Activated CD4-positive, alpha-beta T cell treated with anti-CD3 and anti-CD28 coated beads for 4 hours (primary cell): ENCODE measurements at regions not wholly inside any gene's neighbourhood (a gene's known extent, or its start where the extent isn't known, plus 50 kb on each side); places are given as distances from the start of the nearest gene placed in this dataset.
"Not testable (repeated sequence)": the region's sequence is repeated elsewhere in the genome, so short reads cannot be mapped to it uniquely, and the experiment has no call there.

Experiments
- DNase-seq, 2 donors: peaks; one replicate each; pipeline ENCODE4 v3.0.0-alpha.2; 2020

DNA sequence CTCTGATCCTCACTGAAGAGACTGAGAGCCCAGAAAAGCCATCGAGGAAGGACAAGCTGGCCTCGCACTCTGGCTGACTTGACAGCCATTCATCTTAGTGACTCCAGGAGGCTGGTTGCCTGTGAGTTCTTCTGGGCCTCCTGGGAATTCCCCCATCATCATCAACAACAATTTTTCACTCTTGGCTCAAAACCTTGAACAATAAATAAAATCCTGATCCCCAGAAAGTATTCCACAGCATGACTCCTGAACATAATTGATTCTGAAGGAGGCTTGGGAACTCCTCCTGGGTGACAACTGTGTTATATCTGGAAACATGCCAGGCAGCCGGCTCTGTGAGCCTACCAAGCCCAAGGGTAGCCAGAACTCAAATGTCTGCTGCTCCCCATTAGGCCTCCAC, 188.6 kb downstream of the SHQ1 start:
- no peak for DNase-seq

DNA sequence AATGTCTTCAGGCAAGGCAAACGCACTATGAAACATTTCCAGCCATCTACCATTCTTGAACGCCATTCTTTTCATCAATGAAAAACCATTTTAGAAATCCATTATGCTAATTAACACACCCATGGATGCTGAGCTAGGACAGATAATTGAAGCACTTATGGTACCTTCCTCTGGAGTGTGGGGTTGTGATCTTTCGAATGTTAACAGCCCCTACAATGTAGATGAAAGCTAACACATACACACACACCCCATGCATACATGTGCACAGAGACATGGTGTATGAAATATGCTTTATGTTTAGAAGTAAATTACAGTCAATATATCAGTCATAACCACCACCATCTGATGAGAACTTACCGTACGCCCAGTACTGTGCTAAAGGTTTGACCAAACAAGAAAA, 189.1 kb downstream of the SHQ1 start:
- no peak for DNase-seq

DNA sequence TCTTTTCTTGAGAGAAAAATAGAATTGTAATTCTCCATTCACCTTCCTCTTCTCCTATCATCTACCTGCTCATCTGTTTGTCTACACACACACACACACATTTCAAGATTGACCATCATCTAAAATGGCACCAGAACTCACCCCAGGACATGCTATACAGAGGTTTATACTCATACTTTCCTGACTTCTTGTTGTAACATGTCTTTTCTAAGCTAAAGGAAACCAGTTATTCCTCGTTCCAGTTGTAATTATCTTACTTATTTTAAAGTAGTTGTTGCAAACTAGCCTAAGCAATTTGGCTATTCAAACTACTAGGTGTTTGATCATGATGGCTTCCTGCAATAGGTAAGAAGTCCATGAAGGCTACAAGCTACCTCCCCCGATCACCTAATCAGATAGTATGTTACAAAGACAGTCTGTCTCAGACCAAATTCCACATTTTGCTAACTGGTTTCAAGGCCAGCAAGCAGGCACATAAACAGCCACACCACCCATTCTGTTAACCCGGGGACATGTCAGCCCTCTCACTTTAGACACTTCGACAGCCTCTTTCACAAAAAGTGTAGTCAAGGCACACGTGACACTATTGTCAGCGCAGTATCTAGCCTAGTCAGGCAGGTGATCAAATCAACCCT, 189.7 kb downstream of the SHQ1 start:
- no peak for DNase-seq

DNA sequence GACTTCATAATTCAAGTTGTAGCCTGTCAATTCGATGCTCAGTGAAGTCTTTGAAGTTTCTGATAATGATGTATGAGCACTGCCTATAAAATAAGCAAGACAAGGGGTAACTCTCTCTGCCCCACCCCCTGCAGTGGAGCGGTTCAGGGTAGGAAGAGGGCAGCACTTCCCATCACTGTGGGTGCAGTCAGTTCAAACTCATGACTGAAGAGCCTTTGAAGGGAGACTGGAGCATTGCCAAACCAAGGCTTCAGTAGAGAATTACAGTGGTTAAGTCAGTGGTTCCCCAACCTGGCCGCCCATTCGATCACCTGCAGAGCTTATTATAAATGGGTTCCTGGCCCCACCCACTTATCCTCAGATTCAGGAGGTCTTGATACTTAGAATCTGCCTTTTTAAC, 190.6 kb downstream of the SHQ1 start:
- DNase-seq = peak; percentile 30 to 34

DNA sequence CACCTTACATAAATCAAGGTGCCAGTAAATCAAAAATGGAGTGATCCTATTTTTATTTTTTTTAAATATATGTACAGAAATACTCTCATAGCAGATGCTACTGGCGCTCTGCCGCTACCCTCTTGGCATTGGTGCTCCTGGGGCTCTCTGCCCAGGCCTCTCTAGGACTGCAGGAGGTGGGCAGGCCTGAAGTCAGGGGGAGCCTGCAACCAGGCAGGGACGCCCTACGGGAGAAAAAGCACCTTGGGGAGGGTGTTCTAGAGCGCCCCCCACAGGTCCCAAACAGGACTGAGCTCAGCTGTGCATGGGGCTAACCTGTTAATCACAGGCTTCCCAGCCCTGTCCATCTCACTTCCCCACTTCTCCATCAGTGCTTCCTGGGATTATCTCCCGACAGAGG, 192.5 kb downstream of the SHQ1 start:
- no peak for DNase-seq

DNA sequence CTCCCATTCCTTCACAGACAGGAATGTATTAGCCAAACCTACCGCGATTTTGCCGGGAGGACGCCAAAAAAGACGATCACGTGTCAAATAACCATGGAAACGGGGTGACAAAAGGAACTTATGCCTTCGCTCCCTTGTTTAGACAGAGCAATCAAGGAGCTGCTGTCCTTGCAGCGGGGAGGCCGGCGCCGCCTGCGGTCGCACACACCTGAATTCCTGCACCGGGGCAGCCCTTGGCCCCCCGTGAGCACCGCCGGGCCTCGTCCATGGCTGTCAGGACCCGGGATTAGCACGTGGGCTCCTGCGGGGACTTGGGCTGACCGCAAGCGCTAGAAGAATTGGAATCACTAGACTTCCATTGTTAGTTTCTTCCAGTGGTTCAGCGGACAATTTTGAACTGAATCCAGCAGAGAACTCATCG, 193.1 kb downstream of the SHQ1 start:
- no peak for DNase-seq

DNA sequence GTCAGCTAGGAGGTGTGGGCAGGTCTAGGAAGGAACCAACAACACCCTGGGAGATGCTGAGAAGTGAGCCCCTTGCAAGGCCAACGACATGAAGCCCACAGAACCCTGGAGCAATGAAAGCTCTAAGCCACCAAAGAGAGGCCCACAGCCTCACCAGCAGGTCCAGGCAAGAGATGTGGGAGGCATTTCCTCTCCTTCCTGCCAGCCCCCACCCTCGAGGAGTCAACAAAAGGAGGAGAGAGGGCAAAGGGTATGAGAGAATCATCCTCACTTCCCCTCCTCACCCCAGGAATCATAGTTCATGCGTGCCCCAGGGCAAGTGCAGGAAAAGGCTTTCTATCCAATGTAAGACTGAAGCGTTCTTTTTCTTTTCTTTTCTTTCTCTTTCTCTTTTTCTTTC, 195.8 kb downstream of the SHQ1 start:
- no peak for DNase-seq

DNA sequence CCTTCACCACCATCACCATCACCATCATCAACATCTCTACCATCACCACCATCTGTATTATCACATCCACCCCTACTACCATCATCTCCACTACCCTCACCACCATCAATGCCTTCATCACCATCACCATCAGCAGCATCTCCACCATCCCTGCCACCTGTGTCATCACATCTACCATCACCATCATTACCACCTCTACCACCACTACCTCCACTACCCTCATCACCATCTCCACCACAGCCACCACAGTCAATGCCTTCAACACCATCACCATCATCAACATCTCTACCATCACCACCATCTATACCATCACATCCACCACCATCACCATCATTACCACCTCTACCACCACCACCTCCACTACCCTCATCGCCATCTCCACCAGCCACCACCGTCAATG, 196.7 kb downstream of the SHQ1 start:
- DNase-seq = no peak

DNA sequence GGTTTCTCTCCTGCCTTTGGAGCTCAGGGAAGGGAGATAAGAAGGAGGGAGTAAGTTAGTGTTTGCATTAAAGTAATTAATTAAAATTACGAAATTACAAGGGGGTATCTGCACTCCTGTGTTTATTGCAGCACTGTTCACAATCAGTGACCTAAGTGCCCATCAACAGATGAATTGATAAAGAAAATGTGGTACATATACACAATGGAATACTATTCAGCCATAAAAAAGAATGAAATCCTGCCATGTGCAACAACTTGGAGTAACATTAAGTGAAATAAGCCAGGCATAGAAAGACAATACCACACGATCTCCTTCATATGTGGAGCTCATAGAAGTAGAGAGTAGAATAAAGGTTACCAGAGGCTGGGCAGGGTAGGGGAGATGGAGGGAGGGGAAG, 202.0 kb downstream of the SHQ1 start:
- no peak for DNase-seq

DNA sequence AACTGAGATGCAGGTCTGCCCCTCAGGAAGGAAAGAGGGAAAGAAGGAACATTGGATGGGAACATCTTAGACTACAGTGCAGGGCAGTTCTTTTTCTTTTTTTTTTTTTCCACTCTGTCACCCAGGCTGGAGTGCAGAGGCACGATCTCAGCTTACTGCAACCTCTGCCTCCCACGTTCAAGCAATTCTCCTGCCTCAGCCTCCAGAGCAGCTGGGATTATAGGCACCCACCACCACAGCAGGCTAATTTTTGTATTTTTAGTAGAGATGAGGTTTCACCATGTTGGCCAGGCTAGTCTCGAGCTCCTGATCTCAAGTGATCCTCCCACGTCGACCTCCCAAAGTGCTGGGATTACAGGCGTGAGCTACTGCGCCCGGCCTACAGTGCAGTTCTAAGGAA, 204.6 kb downstream of the SHQ1 start:
- not testable (repeated sequence) for DNase-seq

DNA sequence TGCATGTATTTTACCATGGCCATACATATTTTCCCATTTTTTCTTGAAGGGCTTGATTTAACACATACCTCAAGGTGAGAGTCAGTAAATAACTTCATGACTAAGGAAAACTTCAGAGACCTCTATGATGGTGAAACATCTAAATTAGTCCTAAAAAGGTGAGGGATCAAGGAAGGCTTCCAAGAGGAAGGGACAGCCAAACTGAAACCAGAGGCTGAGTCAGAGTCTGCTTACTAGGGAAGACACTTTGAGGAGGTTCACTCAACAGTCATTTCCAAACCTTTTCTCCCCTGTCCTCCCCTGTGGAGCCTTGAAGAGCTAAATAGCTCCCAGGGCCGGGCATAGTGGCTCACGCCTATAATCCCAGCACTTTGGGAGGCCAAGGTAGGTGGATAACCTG, 206.6 kb downstream of the SHQ1 start:
- DNase-seq = no peak

DNA sequence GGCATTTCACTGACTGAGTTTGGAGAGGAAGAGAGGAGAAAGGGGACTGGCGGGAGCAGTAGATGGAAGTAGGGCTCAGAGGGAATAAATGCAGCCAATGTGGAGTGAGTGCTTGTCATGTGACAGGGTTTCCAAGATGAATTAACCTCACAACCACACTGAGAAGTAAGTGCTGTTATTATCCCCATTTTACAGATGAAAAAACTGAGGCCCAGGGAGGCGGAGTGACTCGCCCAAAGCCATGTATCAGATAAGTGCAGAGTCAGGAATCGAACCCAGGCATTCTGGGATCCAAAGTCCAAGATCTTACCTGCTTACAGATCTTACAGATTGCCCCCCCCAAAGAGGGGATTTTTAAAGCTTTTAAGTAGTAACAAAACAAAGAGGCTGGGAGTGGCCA, 207.2 kb downstream of the SHQ1 start:
- DNase-seq = no peak

DNA sequence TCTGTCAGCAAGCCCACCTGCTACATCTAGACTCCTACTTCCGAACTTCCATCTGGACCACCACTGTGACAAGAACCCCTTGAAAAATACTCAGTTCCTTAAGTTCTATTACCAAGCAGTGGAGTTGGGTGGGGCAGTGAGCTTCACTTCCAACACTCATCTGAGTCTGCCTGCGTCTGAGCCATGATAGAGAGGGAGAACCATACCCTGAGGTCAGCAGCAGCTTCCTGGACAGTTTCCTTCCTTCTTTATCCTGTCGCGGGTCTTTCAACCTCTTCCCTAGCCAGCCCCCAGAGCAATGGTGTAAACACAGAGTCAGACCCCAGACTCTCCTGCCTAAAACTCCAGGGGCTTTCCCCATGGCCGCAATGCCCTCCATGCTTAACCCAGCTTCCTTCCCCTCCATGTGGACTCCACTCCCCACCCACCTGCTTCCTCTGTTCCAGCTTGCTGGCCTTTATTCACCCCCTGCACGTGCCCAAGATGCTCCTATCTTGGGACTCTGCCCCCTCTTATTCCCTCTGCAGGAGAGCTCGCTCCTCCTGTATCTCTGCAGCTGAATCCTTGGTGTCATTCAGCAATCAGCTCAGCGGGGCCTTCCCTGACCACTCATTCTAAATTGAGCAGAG, 211.2 kb downstream of the SHQ1 start:
- DNase-seq = no peak

DNA sequence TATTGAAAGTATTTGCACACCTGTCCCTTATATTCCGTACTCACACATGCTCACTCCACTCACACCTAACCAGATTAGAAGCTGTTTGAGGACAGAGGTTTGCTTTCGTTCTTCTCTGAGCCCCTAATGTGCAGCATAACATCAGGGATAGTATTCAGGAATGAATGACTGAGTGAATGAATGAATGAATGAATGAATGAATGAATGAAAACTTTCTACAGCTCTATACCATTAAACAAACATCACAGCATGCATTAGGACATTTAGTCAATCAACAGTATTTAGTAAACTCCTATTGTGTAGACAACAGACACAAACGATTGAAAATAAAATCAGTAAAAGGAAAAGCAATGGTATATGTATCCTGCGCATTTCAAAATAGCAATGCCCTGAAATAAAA, 212.7 kb downstream of the SHQ1 start:
- DNase-seq = no peak

DNA sequence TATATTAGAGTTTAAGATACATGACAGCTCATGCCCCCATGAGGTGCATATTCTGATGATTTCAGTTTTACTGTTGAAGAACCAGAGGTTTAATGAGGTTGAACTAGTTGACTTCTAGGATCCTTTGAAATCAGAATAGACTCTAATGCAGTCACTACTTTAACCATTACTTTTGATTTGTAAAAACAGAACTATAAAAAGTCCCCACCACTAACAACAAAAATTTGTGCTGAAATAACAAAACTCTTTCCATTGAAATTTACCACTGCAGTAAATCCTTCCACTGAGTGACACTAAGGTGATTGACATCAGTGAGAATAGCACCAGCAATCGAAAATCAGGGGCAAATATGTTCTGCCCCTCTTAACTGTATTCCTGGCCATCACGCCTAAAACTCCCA, 214.1 kb downstream of the SHQ1 start:
- DNase-seq = no peak

DNA sequence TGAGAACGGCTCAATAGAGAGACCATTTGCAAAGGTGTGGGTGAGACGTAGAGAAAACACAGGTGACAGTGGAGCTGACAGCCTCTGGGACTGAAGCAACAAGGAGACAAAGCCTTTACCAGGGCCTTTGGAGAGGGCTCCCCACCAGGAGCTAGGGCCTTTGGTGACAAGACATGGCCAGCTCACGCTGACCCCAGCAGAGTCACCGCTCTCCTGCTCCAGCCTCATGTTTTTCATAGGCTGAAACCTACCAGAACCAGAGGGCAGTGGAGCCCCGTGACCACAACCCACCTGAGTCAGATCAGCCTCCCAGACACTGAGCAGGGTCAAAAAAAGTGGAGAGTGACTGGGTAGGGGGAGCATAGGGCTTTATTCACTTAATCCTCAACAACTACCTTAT, 214.7 kb downstream of the SHQ1 start:
- no peak for DNase-seq

DNA sequence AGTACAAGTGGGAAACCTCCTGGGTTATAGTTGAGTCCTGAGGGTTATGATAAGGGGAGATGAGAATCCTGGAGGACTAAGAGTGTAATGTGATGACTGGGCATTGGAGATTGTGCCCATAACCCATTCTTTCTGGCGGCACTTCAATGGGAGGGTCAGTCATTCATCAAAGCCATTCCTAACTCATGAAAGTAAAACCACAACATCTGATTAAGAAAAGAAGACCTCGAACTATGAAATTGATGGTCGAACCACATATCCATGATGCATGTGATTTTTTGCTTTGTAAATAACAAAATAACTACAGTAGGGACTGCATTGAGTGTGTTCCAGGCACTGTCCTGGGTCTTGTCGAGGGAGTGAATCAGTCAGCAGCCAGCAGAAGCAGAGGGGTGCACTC, 215.1 kb downstream of the SHQ1 start:
- DNase-seq = no peak

DNA sequence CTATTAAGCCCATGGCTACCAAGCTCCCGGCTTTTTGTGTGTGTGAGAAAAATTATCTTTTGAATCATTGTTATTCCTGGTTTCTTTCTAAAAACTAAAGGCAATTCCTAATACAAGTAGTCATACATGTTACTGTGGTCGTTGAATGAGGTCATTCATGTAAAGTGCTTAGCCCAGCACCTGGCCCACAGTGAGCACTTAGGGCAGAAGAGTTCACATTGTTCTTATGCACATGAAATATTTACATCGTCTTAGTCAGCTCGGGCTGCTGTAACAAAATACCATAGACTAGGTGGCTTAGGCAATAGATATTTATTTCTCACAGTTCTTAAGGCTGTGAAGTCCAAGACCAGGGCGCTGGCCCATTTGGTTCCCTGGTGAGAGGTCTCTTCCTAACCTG, 216.1 kb downstream of the SHQ1 start:
- no peak for DNase-seq

DNA sequence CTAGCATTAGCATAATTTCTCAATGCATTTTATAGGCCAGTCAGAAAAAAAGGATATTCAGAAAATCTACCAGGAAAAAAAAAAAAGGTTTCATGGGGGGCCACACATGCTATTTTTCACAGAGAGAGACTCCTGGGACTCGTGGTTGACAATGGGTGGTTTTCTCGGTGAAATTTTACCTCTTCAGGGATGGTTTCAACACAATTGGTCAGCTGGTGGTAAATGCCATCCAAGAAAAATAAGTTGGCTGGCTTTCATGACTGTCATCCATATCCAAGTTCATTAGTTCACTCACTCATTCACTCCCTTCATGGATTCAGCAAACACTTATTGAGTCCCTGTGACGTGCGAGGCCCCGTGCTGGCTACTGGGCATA, 217.3 kb downstream of the SHQ1 start:
- DNase-seq = no peak

DNA sequence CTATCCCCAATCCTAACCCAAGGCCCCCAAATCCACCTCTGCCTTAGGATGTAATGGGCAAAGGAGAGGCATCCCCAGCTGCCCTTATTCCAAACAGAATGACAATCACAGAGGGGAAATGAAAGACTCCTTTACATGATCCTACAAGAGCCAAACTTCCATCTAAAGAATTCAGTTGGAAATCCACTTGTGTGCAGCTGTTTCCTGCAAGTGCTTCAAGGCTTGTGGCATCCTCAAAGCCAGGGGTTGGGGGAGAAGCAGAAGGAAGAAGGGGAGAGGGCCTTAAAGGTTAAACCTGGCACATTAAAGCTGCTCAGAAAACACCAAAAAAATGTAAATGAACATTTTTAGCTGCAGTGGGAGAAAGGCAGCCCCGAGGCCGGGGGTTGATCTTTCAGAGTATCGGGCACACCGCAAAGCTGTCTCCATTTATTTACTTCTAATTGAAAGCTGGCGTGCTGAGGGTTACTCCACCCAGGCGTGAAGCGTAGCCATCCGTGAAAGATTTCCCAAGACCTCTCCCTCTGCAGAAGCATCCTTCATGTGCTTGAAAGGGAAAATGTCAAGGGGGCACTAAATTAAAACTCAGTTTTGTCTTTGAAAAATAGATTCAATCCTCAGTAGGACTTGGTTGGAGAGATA, 217.8 kb downstream of the SHQ1 start:
- no peak for DNase-seq

DNA sequence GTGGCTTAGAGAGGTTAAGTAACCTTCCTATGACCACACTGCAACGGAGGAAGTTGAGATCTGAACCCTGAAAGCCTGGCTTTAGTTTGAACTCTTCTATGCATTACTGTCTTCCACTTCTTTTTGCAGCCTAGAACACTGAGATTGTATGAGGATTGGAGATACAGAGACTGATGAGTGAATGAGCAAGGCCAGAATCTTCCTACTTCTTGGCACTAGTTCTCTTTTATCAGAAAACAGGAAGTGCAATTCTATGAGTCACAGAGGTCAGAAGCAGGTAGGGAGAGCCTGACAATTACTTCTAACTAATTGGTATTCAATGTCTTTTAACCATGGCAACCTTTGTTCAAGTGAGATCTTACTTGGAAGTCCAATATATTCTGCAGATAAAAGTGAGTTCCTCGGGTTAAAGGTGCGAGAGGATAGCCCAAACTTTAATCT, 219.0 kb downstream of the SHQ1 start:
- DNase-seq = peak in 1 of 2 donors; percentile 5

DNA sequence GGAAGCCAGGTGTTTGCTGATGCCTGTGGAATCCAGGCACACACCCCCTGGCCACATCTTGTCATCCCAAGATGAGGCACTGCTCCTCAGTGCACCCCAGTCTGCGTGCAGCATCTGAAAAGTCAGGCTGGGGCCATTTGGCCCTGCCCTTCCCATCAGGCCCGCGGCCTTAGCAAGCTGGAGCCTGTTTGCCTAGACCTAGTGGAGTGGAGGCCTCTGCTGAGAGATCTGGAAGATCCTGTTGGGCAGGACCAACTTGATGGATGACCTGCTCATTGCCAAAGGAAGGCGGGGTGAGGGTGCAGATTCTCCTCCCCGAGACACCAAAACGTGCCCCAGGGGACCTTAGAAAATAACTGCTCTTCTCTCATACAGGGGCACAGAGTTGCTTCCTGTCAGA, 220.2 kb downstream of the SHQ1 start:
- no peak for DNase-seq

DNA sequence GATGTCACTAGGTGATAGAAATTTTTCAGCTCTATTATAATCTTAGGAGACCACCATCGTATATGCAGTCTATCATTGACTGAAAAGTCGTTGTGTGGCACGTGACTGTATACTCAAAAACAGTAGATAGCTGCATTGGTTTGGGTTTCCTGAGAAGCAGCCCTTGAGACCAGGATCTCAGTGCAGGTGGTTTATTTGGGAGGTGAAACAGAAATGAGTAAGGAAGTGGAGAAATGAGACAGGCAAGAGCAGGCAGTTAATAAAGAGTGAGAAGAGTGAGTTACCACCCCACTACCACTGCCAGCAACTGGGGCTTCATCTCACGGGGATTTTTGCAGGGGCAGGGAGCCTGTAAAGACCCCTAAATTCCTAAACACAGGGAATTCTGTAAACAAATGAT, 221.0 kb downstream of the SHQ1 start:
- no peak for DNase-seq

DNA sequence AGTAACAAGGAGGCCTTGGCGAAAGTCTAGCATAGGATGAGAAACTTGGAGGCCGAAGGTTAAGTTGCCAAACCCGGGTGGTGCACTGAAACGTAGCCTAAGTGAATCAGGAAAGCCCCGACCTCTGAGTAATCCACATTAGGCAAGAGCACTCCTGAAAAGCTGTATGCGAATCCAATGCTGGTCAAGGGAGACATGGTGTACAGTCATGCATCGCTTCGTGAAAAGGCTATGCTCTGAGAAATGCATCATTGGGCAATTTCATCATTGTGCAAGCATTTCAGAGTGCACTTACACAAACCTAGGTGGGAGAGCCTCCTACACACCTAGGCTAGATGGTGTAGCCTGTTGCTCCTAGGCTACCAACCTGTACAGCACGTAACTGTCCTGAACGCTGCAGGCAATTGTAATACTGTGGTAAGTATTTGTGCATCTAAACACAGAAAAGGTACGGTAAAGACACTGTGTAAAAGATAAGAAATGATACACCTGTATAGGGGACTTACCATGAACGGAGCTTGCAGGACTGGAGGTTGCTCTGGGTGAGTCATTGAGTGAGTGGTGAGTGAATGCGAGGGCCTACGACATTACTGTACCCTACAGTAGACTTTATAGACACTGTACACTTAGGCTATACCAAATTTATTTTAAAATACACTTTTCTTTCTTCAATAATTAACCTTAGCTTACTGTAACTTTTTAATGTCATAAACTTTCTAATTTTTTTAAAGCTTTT, 222.5 kb downstream of the SHQ1 start:
- no peak for DNase-seq
